Mucosa of descending colon (tissue), 3 donors: ENCODE measurements at regions not wholly inside any gene's neighbourhood (a gene's known extent, or its start where the extent isn't known, plus 50 kb on each side); places are given as distances from the start of the nearest gene placed in this dataset.

Source experiments
- ATAC-seq: fragments of 200-7000 bp; cut with Tn5 transposase; one replicate; pipeline ENCODE4 v1.9.1; 2020; ENCODE audit warnings: mild to moderate bottlenecking, moderate library complexity
- DNase-seq, 3 donors: peaks; one replicate each; pipeline ENCODE4 v3.0.0-alpha.2; 2020
- H3K36me3 ChIP-seq: fragments of 200-600 bp; one replicate; pipeline ENCODE4 v1.8.0; 2021; ENCODE audit warnings: low read depth, mild to moderate bottlenecking
- H3K4me1 ChIP-seq: fragments of 200-600 bp; one replicate; pipeline ENCODE4 v1.8.0; 2021; ENCODE audit warnings: low read depth, mild to moderate bottlenecking
- H3K4me3 ChIP-seq: fragments of 200-600 bp; one replicate; pipeline ENCODE4 v1.8.0; 2021; ENCODE audit warnings: mild to moderate bottlenecking
- H3K9me3 ChIP-seq: fragments of 200-600 bp; one replicate; pipeline ENCODE4 v1.8.0; 2021; ENCODE audit warnings: mild to moderate bottlenecking
- CTCF ChIP-seq: fragments of 200-600 bp; IDR thresholded peaks from one replicate; pipeline ENCODE4 v1.8.0; 2022; ENCODE audit warnings: antibody characterized with exemption, mild to moderate bottlenecking
- intact Hi-C, 2 donors: fragments of 100-400 bp; cut with DNase I in 1 of 2; cut with micrococcal nuclease in 1 of 2; formaldehyde crosslinking; loops; one replicate each; pipeline versions ENCODE4 v1.11.0 to v1.11.1; 2022; cut with DNase I, micrococcal nuclease
- donor health status: DM: no; HTN: no; CAD: no; lungs with moderate emphysema.
- donor health status: DM: no; HTN: no; CAD: no.
- donor health status: DM: no; HTN: yes; CAD: no.

DNA sequence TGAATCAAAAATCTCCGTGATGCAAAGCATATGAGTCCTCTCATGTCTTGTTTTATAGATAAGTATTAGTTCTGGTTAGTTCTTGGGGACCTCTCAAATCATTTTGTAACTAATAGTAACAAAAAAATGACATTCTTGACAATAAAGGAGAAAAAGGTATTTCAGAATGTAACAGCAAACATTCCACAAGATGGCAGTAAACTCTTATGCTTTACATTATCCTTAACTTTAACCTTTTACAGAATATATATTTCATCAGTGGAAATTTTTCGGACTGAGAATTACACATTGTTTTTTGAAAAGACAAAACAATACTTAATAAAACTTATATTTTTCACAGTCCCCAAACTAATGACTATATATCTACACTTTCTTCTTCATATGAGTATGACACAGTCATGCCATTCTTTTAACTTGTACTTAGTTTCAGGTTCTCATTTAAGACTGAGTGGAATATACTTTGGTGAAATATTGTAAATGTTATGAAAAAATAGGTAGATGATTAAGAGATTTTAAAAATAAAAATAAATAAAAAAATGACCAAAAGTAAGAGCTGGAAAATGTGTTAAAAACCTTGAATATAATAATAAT lies 142.9 kb upstream of the NXPH2 start:
- no peak for DNase-seq
- H3K36me3 ChIP-seq, result no peaks in the 10 kb centered on the region
- ATAC-seq, result no peak
- H3K4me3 ChIP-seq, result no peak overlapping the region
- H3K4me1 ChIP-seq, result no peaks in the 10 kb centered on the region
- intact Hi-C loops, result no loop called here
- TF ChIP-seq CTCF, result no peak
- no peaks in the 10 kb centered on the region for H3K9me3 ChIP-seq

DNA sequence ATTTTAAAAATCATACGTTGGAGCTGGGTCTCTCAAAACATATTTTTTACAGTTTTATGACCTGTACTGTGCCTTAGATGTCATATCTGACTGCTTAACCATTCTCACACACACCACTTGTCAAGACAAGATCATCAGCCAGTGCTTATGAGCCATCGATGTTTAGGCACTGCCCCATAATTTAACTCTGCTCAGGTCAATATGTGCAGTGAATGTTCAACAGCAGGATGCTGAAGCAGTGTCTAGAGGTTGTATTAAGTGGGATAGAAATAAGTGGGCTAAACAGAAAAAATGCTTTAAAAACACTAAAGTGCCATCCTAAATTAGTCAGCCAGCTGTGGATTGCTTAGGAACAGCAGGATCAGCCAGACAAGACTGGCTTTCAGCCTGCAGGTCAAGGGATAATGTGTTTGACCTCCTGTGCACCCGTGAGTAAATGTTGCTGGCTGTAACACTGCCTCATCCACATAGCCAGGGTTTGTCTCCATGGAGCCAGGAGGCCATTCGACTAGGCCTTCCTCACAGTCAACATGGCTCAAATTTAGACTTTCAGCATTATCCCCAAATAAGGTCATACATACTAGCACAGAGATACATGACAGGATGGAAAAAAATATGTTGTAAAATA lies 139.0 kb upstream of the NXPH2 start:
- TF ChIP-seq CTCF, result no peak
- Histone ChIP-seq H3K9me3 (no peaks in the 10 kb centered on the region), H3K4me3 (no peak overlapping the region), H3K36me3 (no peaks in the 10 kb centered on the region), H3K4me1 (no peaks in the 10 kb centered on the region)
- intact Hi-C loops, result no loop called here
- DNase-seq (no peak), ATAC-seq (no peak)

DNA sequence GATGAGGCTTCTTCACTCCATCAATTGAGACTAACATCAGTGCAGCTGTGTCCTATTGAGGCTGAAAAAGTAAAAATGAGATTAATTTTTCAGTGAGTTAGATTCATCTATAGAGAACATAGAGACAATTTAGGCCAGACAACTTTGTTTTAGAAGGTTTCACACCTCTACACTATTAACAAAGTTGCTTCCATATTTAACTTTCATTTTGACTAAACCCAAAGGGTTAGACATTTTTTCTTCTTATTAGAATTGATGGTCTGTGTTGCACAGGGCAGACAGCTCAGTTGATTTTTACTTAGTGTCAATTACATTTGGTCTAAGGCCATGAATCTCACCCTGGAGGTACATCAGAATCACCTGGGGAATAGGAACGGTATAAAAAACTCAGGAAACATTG lies 130.2 kb upstream of the NXPH2 start:
- H3K36me3 ChIP-seq, result no peaks in the 10 kb centered on the region
- H3K4me3 ChIP-seq, result no peak overlapping the region
- no peaks in the 10 kb centered on the region for H3K4me1 ChIP-seq
- intact Hi-C loops, result no loop called here
- DNase-seq (no peak), ATAC-seq (no peak)
- no peaks in the 10 kb centered on the region for H3K9me3 ChIP-seq
- no peak for TF ChIP-seq CTCF

DNA sequence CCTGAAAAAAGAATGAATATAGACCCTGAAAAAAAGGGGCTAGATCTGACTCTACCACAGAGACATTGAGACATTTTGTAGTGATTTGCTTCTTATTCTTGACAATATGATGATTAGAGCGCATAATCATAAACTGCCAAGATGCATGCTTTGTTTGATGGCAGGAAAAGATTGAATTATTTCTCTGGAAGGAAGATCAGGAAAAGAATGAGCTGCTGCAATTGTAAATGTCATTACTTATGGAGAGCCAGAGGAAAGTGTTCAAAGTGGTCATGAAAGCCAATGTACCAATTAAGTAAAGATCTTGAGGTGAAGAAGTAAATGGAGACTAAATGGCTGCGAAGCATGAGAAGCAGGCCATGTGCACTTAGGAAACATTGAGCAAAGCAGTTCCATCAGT lies 126.4 kb upstream of the NXPH2 start:
- intact Hi-C loops, result no loop called here
- ATAC-seq, result no peak
- no peaks in the 10 kb centered on the region for H3K36me3 ChIP-seq
- no peaks in the 10 kb centered on the region for H3K9me3 ChIP-seq
- H3K4me3 ChIP-seq, result no peak overlapping the region
- no peak for DNase-seq
- no peak for TF ChIP-seq CTCF
- H3K4me1 ChIP-seq, result no peaks in the 10 kb centered on the region

GRCh38 chr2:138902239-138902871 lies 122.2 kb upstream of the NXPH2 start:
- Histone ChIP-seq H3K9me3 (no peaks in the 10 kb centered on the region), H3K36me3 (no peaks in the 10 kb centered on the region), H3K4me3 (no peak overlapping the region), H3K4me1 (no peaks in the 10 kb centered on the region)
- DNase-seq (no peak), ATAC-seq (no peak)
- intact Hi-C loops, result no loop called here
- TF ChIP-seq CTCF, result no peak
